OCI-LY7 (cell line): ENCODE measurements at regions not wholly inside any gene's neighbourhood (a gene's known extent, or its start where the extent isn't known, plus 50 kb on each side); places are given as distances from the start of the nearest gene placed in this dataset.

Experiments used
- BruUV-seq: library from RNA; stranded (reverse); fragments of 400-500 nt; replicated peaks from 2 replicates; lab custom pipeline; 2021; lab: Mats Ljungman, UMichigan
- CTCF ChIA-PET: fragments of 300-600 bp; sonication (Branson Sonifier 250); formaldehyde crosslinking; loops from one replicate; lab custom pipeline; 2022; ENCODE audit warnings: antibody characterized with exemption; ENCODE audit not compliant: unreplicated experiment; lab: Charles Lee
- POLR2A ChIA-PET: fragments of 300-600 bp; sonication (Branson Sonifier 250); formaldehyde crosslinking; loops from one replicate; lab custom pipeline; 2022; ENCODE audit warnings: antibody characterized with exemption; lab: Charles Lee
- DNase-seq: peaks from one replicate; pipeline ENCODE4 v3.0.0-alpha.2; 2015; ENCODE audit warnings: low spot score
- H2AFZ ChIP-seq: fragments of 200-600 bp; sonication (generic), shearing (Covaris generic); 2 replicates; pipeline ENCODE4 v1.6.1; 2014; ENCODE audit warnings: mild to moderate bottlenecking, antibody characterized with exemption, low read length, moderate library complexity
- H3K27ac ChIP-seq: fragments of 200-600 bp; sonication (generic); 2 replicates; pipeline ENCODE4 v1.5.1; 2014; ENCODE audit warnings: mixed run types, low read depth, mild to moderate bottlenecking, moderate library complexity, low read length, inconsistent platforms; ENCODE audit not compliant: poor library complexity, severe bottlenecking
- H3K36me3 ChIP-seq: fragments of 200-600 bp; sonication (generic); 2 replicates; pipeline ENCODE4 v1.6.1; 2014; ENCODE audit warnings: mild to moderate bottlenecking, antibody characterized with exemption, low read length, moderate library complexity, mixed read lengths; ENCODE audit not compliant: insufficient read depth
- H3K4me1 ChIP-seq: fragments of 200-600 bp; sonication (generic); 2 replicates; pipeline ENCODE4 v1.5.1; 2014; ENCODE audit warnings: mild to moderate bottlenecking, low read length; ENCODE audit not compliant: insufficient read depth, poor library complexity, severe bottlenecking
- H3K4me2 ChIP-seq: fragments of 200-600 bp; sonication (generic); 2 replicates; pipeline ENCODE4 v1.6.1; 2014; ENCODE audit warnings: mild to moderate bottlenecking, low read length
- H3K4me3 ChIP-seq: fragments of 200-600 bp; sonication (generic); 2 replicates; pipeline ENCODE4 v1.5.1; 2014; ENCODE audit warnings: mild to moderate bottlenecking, low read depth, low read length; ENCODE audit not compliant: poor library complexity, severe bottlenecking
- H3K79me2 ChIP-seq: fragments of 200-600 bp; sonication (generic); 2 replicates; pipeline ENCODE4 v1.6.1; 2016; ENCODE audit warnings: low read depth, mild to moderate bottlenecking, low read length, moderate library complexity, mixed read lengths; ENCODE audit not compliant: insufficient read depth
- H3K9me2 ChIP-seq: fragments of 200-600 bp; sonication (generic); 2 replicates; pipeline ENCODE4 v1.6.1; 2016; ENCODE audit warnings: mild to moderate bottlenecking, low read length, mixed read lengths; ENCODE audit not compliant: insufficient read depth
- H3K9me3 ChIP-seq: fragments of 200-600 bp; sonication (generic); 2 replicates; pipeline ENCODE4 v1.6.1; 2014; ENCODE audit warnings: mild to moderate bottlenecking, mixed run types, low read length, mixed read lengths
- H4K20me1 ChIP-seq: fragments of 200-600 bp; sonication (generic); 2 replicates; pipeline ENCODE4 v1.6.1; 2014; ENCODE audit warnings: mild to moderate bottlenecking, antibody characterized with exemption, low read length, moderate library complexity, mixed read lengths; ENCODE audit not compliant: insufficient read depth
- EZH2phosphoT487 ChIP-seq: fragments of 200-600 bp; sonication (generic); IDR thresholded peaks from 2 replicates; pipeline ENCODE4 v1.6.1; 2018; ENCODE audit warnings: low read depth, borderline replicate concordance, mild to moderate bottlenecking, mixed run types, antibody characterized with exemption, low read length, moderate library complexity, mixed read lengths
- intact Hi-C: fragments of 100-400 bp; cut with micrococcal nuclease; formaldehyde crosslinking; loops from one replicate; pipeline ENCODE4 v1.10.0; 2022; ENCODE audit not compliant: unreplicated experiment
- TF ChIP-seq, protein P1 (sequence below): fragments of 200-600 bp; sonication (generic); conservative IDR thresholded peaks from 2 replicates; pipeline ENCODE4 v1.5.1; 2014; ENCODE audit warnings: mild to moderate bottlenecking, antibody characterized with exemption, low read length, moderate library complexity, mixed read lengths

DNA sequence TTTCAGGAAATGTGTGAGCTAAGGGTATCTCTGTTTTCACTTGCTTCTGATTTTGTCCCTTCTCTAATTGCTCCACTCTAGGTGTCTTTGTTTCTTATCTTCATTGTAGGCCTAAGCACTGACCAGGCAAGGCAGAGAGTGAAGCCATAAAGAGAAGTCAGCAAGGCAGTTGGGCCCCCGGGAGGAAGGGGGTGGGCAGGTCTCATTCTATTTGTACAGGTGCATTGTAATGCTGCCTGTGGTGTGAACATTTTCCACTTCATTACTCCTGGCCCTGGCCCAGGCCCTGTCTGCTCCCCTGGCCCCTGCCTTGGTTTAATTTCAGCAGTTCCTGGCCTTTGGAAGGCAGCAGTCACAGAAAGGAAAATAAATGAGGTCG lies 86.4 kb upstream of the JUN start:
- Histone ChIP-seq H4K20me1 (no peaks in the 10 kb centered on the region), H2AFZ (no peak overlapping the region), H3K36me3 (no peaks in the 10 kb centered on the region), H3K4me1 (no peaks in the 10 kb centered on the region), H3K9me3 (no peaks in the 10 kb centered on the region), H3K9me2 (no peaks in the 10 kb centered on the region), H3K79me2 (no peaks in the 10 kb centered on the region), H3K4me2 (no peak overlapping the region), H3K27ac (no peak overlapping the region), H3K4me3 (no peak overlapping the region)
- TF ChIP-seq, protein P1, sequence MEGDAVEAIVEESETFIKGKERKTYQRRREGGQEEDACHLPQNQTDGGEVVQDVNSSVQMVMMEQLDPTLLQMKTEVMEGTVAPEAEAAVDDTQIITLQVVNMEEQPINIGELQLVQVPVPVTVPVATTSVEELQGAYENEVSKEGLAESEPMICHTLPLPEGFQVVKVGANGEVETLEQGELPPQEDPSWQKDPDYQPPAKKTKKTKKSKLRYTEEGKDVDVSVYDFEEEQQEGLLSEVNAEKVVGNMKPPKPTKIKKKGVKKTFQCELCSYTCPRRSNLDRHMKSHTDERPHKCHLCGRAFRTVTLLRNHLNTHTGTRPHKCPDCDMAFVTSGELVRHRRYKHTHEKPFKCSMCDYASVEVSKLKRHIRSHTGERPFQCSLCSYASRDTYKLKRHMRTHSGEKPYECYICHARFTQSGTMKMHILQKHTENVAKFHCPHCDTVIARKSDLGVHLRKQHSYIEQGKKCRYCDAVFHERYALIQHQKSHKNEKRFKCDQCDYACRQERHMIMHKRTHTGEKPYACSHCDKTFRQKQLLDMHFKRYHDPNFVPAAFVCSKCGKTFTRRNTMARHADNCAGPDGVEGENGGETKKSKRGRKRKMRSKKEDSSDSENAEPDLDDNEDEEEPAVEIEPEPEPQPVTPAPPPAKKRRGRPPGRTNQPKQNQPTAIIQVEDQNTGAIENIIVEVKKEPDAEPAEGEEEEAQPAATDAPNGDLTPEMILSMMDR = no peak
- no peak for TF ChIP-seq EZH2phosphoT487
- BruUV-seq = no TSS peak
- DNase-seq = no peak
- intact Hi-C loops = no loop called here
- ChIA-PET CTCF (no interaction called here), POLR2A (no interaction called here)

DNA sequence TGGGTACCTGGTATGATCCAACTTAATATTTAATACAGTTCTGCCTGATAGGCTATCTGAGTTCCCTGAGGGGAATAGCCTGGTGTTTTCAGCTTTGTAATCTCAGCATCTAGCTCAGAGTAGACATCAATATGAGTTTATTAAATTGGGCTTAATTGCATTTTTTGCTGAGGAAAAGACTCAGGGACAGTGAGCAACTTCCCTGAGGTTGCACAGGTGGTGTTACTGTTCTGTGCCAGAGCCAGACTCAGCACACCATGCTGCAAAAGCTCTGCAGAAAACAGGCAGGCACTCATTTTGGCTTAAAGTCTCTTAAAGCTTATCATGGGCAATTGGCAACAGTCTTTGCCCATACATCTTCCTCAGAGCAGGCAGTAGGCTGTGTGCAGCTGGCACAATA lies 90.5 kb upstream of the JUN start:
- no peak overlapping the region for H2AFZ ChIP-seq
- H4K20me1 ChIP-seq = no peaks in the 10 kb centered on the region
- TF ChIP-seq, protein P1 = no peak
- no peak for TF ChIP-seq EZH2phosphoT487
- H3K36me3 ChIP-seq = no peaks in the 10 kb centered on the region
- H3K9me2 ChIP-seq = no peaks in the 10 kb centered on the region
- CTCF ChIA-PET = interaction anchor here (0.5 kb wide), 1 partner anchor 8 kb away, joined by 3 read pairs; no protein-coding TSS in a partner anchor
- POLR2A ChIA-PET = no interaction called here
- H3K9me3 ChIP-seq = no peaks in the 10 kb centered on the region
- H3K4me1 ChIP-seq = no peaks in the 10 kb centered on the region
- H3K4me3 ChIP-seq = no peak overlapping the region
- no peak for DNase-seq
- no peaks in the 10 kb centered on the region for H3K79me2 ChIP-seq
- no TSS peak for BruUV-seq
- no peak overlapping the region for H3K4me2 ChIP-seq
- H3K27ac ChIP-seq = no peak overlapping the region
- intact Hi-C loops = no loop called here

DNA sequence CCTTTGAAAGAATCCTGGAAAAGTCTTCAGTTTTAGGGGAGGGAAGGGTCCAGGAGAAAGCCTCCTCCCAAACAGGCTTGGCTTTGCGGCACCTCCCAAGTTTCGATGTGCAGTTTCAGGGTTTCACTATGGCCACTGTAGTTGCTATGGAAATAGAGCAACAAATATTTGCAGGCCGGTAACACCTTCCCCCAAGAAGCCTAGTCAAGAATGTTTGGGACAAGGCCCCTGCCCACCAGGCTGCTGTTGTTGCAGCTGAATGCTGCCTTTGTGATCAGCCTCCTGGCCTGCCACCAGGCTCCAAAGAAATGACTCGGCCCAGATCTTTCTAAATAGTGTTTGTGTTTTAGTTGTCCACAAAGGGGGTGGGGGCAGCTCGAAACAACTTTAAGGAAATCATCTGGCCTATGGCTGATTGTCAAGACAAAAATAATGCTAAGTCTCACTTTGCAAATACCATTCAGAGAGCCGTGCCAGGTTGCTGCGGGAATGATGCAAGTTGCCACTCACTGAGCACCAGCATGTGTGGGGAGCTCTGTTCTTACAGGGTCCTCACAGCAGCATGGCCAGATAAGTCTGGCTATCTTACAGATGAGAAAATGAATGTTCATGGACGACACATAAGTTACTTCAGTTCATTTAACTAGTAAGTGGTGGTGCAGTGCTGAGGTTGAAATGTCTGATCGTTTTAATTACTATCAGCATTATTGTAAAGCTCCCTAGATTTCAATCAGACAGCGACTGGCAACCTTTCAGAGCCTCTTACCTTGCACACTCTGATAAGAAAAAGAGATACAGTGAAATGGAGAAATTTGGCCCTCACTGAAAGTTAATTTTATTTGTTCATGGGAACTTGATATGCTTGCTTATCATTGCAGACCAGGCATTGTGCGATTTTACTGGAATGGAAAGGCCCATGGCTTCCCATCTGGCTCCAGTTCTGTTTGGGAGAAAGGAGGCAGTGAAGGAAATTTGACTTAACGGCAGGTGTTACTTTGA lies 91.2 kb upstream of the JUN start:
- TF ChIP-seq EZH2phosphoT487 = no peak
- TF ChIP-seq, protein P1 = no peak
- Histone ChIP-seq H3K27ac (no peak overlapping the region), H3K9me2 (no peaks in the 10 kb centered on the region), H3K79me2 (no peaks in the 10 kb centered on the region), H3K9me3 (no peaks in the 10 kb centered on the region), H3K4me2 (no peak overlapping the region), H3K36me3 (no peaks in the 10 kb centered on the region), H4K20me1 (no peaks in the 10 kb centered on the region), H2AFZ (no peak overlapping the region), H3K4me3 (no peak overlapping the region), H3K4me1 (no peaks in the 10 kb centered on the region)
- ChIA-PET CTCF (no interaction called here), POLR2A (no interaction called here)
- no TSS peak for BruUV-seq
- intact Hi-C loops = no loop called here
- DNase-seq = no peak
